ENCODE measurements at regions not wholly inside any gene's neighbourhood (a gene's known extent, or its start where the extent isn't known, plus 50 kb on each side); places are given as distances from the start of the nearest gene placed in this dataset.
"Not testable (repeated sequence)": the region's sequence is repeated elsewhere in the genome, so short reads cannot be mapped to it uniquely, and the experiment has no call there.

DNA sequence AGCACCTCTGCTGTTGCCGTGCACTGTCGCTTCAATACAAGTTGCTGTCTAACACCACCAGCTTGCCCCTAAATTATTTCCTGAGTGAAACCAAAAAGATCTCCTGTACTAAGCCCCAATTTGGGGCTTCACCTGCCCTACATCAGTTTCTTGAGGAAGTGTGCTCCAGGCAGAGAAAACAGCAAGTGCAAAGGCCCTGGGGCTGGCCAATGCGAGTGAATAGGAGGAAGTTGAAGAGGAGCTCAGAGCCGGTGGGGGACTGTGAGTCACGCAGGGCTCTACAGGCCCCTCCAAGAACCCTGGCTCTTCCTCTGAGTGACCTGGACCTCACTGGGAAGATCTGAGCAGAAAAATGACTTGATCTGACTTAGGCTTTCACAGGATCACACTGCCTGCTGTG lies 117.2 kb downstream of the IPO8 start:
- H3K9me3 ChIP-seq (ENCODE audit: control insufficient read depth, insufficient read depth, low read length) = no peaks in the 10 kb centered on the region
- no peak overlapping the region for H3K4me3 ChIP-seq (ENCODE audit: low read depth, low read length)
- no peaks in the 10 kb centered on the region for H3K27me3 ChIP-seq (ENCODE audit: control insufficient read depth, insufficient read depth, low read length)
- no peaks in the 10 kb centered on the region for H3K36me3 ChIP-seq (ENCODE audit: control insufficient read depth, insufficient read depth, low read length)
- no peak overlapping the region for H3K27ac ChIP-seq (ENCODE audit: low read depth, low read length)
- no peaks in the 10 kb centered on the region for H3K4me1 ChIP-seq (ENCODE audit: control insufficient read depth, insufficient read depth, low read length)
- H3K9ac ChIP-seq (ENCODE audit: low read depth, low read length) = no peak overlapping the region

DNA sequence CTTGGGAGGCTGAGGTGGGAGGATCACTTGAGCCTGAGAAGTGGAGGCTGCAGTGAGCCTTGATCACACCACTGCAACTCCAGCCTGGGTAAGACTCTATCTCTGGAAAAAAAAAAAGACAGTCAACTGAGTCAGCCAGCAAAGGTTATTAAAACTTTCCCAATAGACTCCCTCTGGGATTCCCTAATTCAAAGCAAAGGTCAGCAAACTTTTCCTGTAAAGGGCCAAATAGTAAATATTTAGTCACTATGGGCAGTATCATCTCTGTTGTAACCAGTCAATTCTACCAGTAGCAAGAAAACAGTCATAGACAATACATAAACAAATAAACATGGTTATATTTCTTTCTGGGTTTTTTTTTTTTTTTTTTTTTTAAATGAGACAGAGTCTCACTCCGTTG lies 122.5 kb downstream of the IPO8 start:
- H3K4me1 ChIP-seq (ENCODE audit: control insufficient read depth, insufficient read depth, low read length) = no peaks in the 10 kb centered on the region
- no peaks in the 10 kb centered on the region for H3K27me3 ChIP-seq (ENCODE audit: control insufficient read depth, insufficient read depth, low read length)
- no peaks in the 10 kb centered on the region for H3K36me3 ChIP-seq (ENCODE audit: control insufficient read depth, insufficient read depth, low read length)
- no peak overlapping the region for H3K27ac ChIP-seq (ENCODE audit: low read depth, low read length)
- no peak overlapping the region for H3K4me3 ChIP-seq (ENCODE audit: low read depth, low read length)
- no peaks in the 10 kb centered on the region for H3K9me3 ChIP-seq (ENCODE audit: control insufficient read depth, insufficient read depth, low read length)
- H3K9ac ChIP-seq (ENCODE audit: low read depth, low read length) = no peak overlapping the region

DNA sequence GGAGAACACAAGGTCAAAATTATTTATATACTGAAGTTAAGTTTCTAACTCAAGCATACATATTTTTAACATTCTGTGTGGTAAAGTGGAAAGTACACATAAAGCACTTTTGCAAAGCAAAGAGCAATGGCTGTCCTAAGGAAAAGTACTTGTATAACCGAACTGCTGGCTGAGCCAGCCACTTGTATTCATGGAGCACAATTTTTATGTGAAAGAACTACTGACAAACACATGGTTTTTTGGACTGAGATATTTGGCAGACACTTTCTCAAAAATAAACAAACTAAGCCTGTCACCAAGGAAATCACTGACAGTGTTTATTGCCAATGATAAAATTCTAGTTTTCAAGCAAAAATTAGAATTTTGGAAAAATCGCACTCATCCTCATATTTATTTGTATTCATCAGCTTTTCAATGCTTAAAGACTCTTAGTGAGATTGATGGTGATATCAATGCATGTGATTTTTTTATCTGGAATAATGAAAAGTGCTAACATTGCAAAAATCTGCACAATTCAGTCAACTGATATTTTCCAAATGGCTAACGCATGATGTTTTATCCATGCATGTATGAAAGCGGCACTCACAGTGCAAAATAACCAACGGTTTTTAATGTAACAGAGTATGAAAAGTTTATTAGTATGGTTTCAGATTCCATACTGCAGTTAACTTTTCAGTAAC lies 125.3 kb downstream of the IPO8 start:
- Histone ChIP-seq H3K27me3 (ENCODE audit: control insufficient read depth, insufficient read depth, low read length) (no peaks in the 10 kb centered on the region), H3K9me3 (ENCODE audit: control insufficient read depth, insufficient read depth, low read length) (no peaks in the 10 kb centered on the region; the same call in 1 of the 2 replicates), H3K36me3 (ENCODE audit: control insufficient read depth, insufficient read depth, low read length) (no peaks in the 10 kb centered on the region), H3K4me1 (ENCODE audit: control insufficient read depth, insufficient read depth, low read length) (no peaks in the 10 kb centered on the region), H3K4me3 (ENCODE audit: low read depth, low read length) (no peak overlapping the region), H3K27ac (ENCODE audit: low read depth, low read length) (no peak overlapping the region), H3K9ac (ENCODE audit: low read depth, low read length) (no peak overlapping the region)

DNA sequence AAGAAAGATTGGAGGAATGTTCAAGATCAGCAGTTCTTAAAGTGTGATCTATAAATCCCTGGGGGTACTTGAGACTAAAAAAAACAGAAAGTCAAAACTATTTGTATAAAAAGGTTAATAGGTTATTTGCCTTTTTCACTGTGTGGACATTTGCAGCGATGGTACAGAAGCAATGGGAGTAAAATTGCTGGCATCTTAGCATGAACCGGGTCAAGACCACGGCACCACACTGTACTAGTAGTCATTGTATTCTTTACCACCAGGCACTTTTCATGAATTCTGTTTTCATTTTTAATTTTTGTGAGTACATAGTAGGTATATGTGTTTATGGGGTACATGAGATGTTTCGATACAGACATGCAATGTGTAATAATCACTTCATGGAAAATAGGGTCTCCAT lies 126.2 kb downstream of the IPO8 start:
- no peak overlapping the region for H3K27ac ChIP-seq (ENCODE audit: low read depth, low read length)
- no peaks in the 10 kb centered on the region for H3K27me3 ChIP-seq (ENCODE audit: control insufficient read depth, insufficient read depth, low read length)
- no peak overlapping the region for H3K9ac ChIP-seq (ENCODE audit: low read depth, low read length)
- H3K36me3 ChIP-seq (ENCODE audit: control insufficient read depth, insufficient read depth, low read length) = no peaks in the 10 kb centered on the region
- no peak overlapping the region for H3K4me3 ChIP-seq (ENCODE audit: low read depth, low read length)
- H3K4me1 ChIP-seq (ENCODE audit: control insufficient read depth, insufficient read depth, low read length) = no peaks in the 10 kb centered on the region
- no peaks in the 10 kb centered on the region; the same call in 1 of the 2 replicates for H3K9me3 ChIP-seq (ENCODE audit: control insufficient read depth, insufficient read depth, low read length)

DNA sequence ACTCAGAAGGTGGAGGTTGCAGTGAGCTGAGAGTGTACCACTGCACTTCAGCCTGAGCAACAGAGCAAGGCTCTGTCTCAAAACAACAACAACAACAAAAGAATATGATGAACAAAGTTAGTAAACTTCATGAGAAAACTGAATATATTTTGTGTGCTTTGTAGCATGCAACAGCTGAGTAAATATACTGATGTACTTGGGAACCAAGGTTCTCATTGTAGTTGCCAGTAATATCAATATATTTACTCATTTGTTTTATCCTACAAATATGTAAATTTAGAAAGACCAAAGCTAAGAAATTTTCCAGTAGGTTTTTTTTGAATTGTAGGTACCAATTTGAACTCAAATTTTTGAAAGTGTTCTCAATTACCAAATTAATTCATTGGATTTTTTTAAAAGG lies 127.2 kb downstream of the IPO8 start:
- Histone ChIP-seq H3K4me3 (ENCODE audit: low read depth, low read length) (no peak overlapping the region), H3K9me3 (ENCODE audit: control insufficient read depth, insufficient read depth, low read length) (no peaks in the 10 kb centered on the region; the same call in 1 of the 2 replicates), H3K9ac (ENCODE audit: low read depth, low read length) (no peak overlapping the region), H3K36me3 (ENCODE audit: control insufficient read depth, insufficient read depth, low read length) (no peaks in the 10 kb centered on the region), H3K4me1 (ENCODE audit: control insufficient read depth, insufficient read depth, low read length) (no peaks in the 10 kb centered on the region), H3K27ac (ENCODE audit: low read depth, low read length) (no peak overlapping the region), H3K27me3 (ENCODE audit: control insufficient read depth, insufficient read depth, low read length) (no peaks in the 10 kb centered on the region)

DNA sequence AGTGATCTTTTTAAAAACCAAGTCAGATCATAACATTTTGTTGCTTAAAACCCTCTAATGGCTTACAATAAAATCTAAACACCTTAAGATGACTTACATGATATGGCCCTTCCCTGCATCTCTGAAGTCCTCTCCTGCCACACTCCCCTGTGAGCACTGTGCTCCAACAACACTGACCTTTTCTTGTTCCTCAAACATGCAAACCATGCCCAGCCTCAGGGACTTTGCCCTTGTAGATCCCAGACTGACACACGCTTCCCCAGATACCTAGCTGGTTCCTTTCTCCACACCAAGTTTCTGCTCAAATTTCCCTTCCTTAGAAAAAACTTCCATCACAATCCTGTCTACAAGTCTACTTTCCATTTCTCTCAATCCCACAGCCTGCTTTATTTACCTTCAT lies 128.6 kb downstream of the IPO8 start:
- Histone ChIP-seq H3K27ac (ENCODE audit: low read depth, low read length) (no peak overlapping the region), H3K4me1 (ENCODE audit: control insufficient read depth, insufficient read depth, low read length) (no peaks in the 10 kb centered on the region), H3K4me3 (ENCODE audit: low read depth, low read length) (no peak overlapping the region), H3K36me3 (ENCODE audit: control insufficient read depth, insufficient read depth, low read length) (no peaks in the 10 kb centered on the region), H3K9ac (ENCODE audit: low read depth, low read length) (no peak overlapping the region), H3K9me3 (ENCODE audit: control insufficient read depth, insufficient read depth, low read length) (no peaks in the 10 kb centered on the region; the same call in 1 of the 2 replicates), H3K27me3 (ENCODE audit: control insufficient read depth, insufficient read depth, low read length) (no peaks in the 10 kb centered on the region)

DNA sequence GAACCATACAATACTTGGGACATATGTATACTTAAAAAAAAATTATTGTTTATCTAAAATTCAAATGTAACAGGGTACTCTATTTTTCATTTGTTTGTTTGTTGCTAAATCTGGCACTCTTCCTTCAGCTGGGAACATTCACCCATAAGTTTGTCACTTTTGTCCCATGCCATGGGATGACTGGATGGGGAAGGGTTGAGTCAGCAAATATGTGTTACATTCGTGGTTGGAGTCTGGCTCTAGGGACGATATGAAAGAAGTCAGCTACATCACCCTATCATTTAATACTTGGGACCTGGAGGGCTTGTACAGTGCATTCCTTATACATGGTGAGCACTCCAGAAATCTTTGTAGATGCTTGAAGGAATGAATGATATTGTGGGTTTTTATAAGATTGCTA lies 131.3 kb downstream of the IPO8 start:
- Histone ChIP-seq H3K4me1 (ENCODE audit: control insufficient read depth, insufficient read depth, low read length) (no peaks in the 10 kb centered on the region), H3K4me3 (ENCODE audit: low read depth, low read length) (no peak overlapping the region), H3K36me3 (ENCODE audit: control insufficient read depth, insufficient read depth, low read length) (no peaks in the 10 kb centered on the region), H3K9ac (ENCODE audit: low read depth, low read length) (no peak overlapping the region), H3K9me3 (ENCODE audit: control insufficient read depth, insufficient read depth, low read length) (no peaks in the 10 kb centered on the region; the same call in 1 of the 2 replicates), H3K27ac (ENCODE audit: low read depth, low read length) (no peak overlapping the region), H3K27me3 (ENCODE audit: control insufficient read depth, insufficient read depth, low read length) (no peaks in the 10 kb centered on the region)

DNA sequence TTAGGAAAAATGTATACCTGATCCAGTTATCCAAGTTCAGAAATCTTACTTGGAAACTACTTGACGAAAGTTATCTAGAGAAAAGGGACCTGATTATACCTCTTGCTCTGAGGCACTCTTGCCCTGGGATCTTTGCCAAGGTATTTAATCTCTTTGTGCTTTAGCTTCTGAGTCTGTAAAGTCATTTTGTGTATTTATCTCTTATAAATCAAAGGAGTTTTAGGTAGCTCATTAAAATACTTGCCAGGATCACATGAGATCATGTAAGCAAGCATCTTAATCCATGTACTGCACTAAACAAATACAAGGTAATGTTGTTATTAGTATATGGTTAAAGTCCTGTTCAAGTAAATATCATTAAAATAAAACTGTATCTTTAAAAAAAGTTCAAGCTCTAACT lies 147.5 kb downstream of the IPO8 start:
- H3K4me3 ChIP-seq (ENCODE audit: low read depth, low read length) = no peak overlapping the region
- no peaks in the 10 kb centered on the region for H3K36me3 ChIP-seq (ENCODE audit: control insufficient read depth, insufficient read depth, low read length)
- H3K4me1 ChIP-seq (ENCODE audit: control insufficient read depth, insufficient read depth, low read length) = no peaks in the 10 kb centered on the region
- H3K9me3 ChIP-seq (ENCODE audit: control insufficient read depth, insufficient read depth, low read length) = peaks cover 3% of the 10 kb centered on the region; the same call in 1 of the 2 replicates
- no peak overlapping the region for H3K9ac ChIP-seq (ENCODE audit: low read depth, low read length)
- no peaks in the 10 kb centered on the region for H3K27me3 ChIP-seq (ENCODE audit: control insufficient read depth, insufficient read depth, low read length)
- no peak overlapping the region for H3K27ac ChIP-seq (ENCODE audit: low read depth, low read length)

DNA sequence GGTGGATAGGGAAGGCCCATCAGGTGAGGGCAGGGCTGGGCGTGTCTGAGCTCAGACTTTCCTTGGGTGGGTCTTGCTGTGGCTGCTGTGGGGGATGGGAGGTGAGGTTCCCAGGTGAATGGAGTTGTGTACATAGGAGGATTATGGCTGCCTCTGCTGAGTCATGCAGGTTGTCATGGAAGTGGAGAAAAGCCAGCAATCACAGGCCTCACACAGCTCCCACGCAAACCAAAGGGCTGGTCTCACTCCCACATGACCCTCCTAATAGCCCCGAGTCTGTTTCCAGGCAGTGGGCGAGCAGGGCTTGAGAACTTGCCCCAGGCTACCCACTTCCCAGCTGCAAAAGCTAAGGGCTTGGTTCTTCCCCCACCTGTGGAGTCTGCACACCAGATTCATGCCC lies 149.5 kb downstream of the IPO8 start:
- peaks cover 3% of the 10 kb centered on the region; the same call in 1 of the 2 replicates for H3K9me3 ChIP-seq (ENCODE audit: control insufficient read depth, insufficient read depth, low read length)
- H3K9ac ChIP-seq (ENCODE audit: low read depth, low read length) = no peak overlapping the region
- no peaks in the 10 kb centered on the region for H3K27me3 ChIP-seq (ENCODE audit: control insufficient read depth, insufficient read depth, low read length)
- no peak overlapping the region for H3K27ac ChIP-seq (ENCODE audit: low read depth, low read length)
- no peak overlapping the region for H3K4me3 ChIP-seq (ENCODE audit: low read depth, low read length)
- no peaks in the 10 kb centered on the region for H3K36me3 ChIP-seq (ENCODE audit: control insufficient read depth, insufficient read depth, low read length)
- H3K4me1 ChIP-seq (ENCODE audit: control insufficient read depth, insufficient read depth, low read length) = no peaks in the 10 kb centered on the region

DNA sequence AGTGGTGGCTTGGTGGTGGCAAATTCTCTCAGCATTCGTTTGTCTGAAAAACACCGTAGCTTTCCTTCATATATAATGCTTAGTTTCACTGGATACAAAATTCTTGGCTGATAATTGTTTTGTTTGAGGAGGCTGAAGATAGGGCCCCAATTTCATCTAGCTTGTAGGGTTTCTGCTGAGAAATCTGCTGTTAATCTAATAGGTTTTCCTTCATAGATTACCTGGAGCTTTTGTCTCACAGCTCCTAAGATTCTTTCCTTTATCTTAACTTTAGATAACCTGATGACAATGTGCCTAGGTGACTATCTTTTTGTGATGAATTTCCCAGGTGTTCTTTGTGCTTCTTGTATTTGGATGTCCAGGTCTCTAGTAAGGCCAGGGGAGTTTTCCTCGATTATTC lies 151.0 kb downstream of the IPO8 start:
- H3K27me3 ChIP-seq (ENCODE audit: control insufficient read depth, insufficient read depth, low read length); H3K9ac ChIP-seq (ENCODE audit: low read depth, low read length); H3K4me3 ChIP-seq (ENCODE audit: low read depth, low read length); H3K27ac ChIP-seq (ENCODE audit: low read depth, low read length); H3K36me3 ChIP-seq (ENCODE audit: control insufficient read depth, insufficient read depth, low read length); H3K4me1 ChIP-seq (ENCODE audit: control insufficient read depth, insufficient read depth, low read length); H3K9me3 ChIP-seq (ENCODE audit: control insufficient read depth, insufficient read depth, low read length): not testable (repeated sequence)

DNA sequence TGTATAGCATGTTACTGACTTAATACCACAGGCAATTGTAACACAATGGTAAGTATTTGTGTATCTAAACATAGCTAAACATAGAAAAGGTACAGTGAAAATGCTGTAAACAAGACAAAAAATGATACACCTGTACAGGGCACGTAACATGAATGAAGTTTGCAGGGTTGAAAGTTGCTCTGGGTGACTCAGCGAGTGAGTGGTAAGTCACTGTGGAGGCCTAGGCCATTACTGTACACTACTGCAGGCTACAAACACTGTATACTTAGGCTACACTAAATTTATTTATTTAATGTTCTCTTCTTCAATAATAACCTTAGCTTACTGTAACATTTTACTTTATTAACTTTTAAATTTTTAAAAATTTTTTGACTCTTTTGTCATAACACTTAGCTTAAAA lies 158.4 kb downstream of the IPO8 start:
- Histone ChIP-seq H3K27ac (ENCODE audit: low read depth, low read length) (no peak overlapping the region), H3K4me1 (ENCODE audit: control insufficient read depth, insufficient read depth, low read length) (no peaks in the 10 kb centered on the region), H3K9ac (ENCODE audit: low read depth, low read length) (no peak overlapping the region), H3K27me3 (ENCODE audit: control insufficient read depth, insufficient read depth, low read length) (no peaks in the 10 kb centered on the region), H3K36me3 (ENCODE audit: control insufficient read depth, insufficient read depth, low read length) (no peaks in the 10 kb centered on the region), H3K9me3 (ENCODE audit: control insufficient read depth, insufficient read depth, low read length) (no peaks in the 10 kb centered on the region), H3K4me3 (ENCODE audit: low read depth, low read length) (no peak overlapping the region)

Measured in HUES48 (cell line).